ENCODE measurements at regions not wholly inside any gene's neighbourhood (a gene's known extent, or its start where the extent isn't known, plus 50 kb on each side); places are given as distances from the start of the nearest gene placed in this dataset.

GRCh38 chr16:86865851-86866662, 287.7 kb downstream of the FOXL1 start:
- peaks cover 0 to 6% (median under 1%) of the 10 kb centered on the region in 8 donors for H3K9me3 Mint-ChIP-seq
- Histone ChIP-seq H3K4me1 (ENCODE audit: insufficient read depth, low read length) (no peaks in the 10 kb centered on the region), H3K9me3 (ENCODE audit: control insufficient read depth in 1 of 2, low read length in 2 of 2) (no peaks in the 10 kb centered on the region), H3K4me3 (ENCODE audit: low read length in 2 of 2) (no peak overlapping the region), H3K27ac (ENCODE audit: low read depth, low read length) (no peak overlapping the region), H3K36me3 (ENCODE audit: insufficient read depth, low read length) (no peaks in the 10 kb centered on the region), H3K27me3 (ENCODE audit: insufficient read depth, low read length) (no peaks in the 10 kb centered on the region)
- peaks cover 2 to 3% of the 10 kb centered on the region in 2 donors for H3K27me3 Mint-ChIP-seq
- H3K27ac Mint-ChIP-seq = no peak overlapping the region
- intact Hi-C loops (cut with micrococcal nuclease) = no loop called here
- H3K4me1 Mint-ChIP-seq = no peaks in the 10 kb centered on the region
- H3K36me3 Mint-ChIP-seq = no peaks in the 10 kb centered on the region
- ChIA-PET CTCF (ENCODE audit: partially characterized antibody) (no interaction called here), POLR2A (ENCODE audit: partially characterized antibody) (no interaction called here)
- DNase-seq = no peak
- no peak overlapping the region for H3K4me3 Mint-ChIP-seq

GRCh38 chr16:86866986-86867722, 288.8 kb downstream of the FOXL1 start:
- H3K4me3 Mint-ChIP-seq = peak overlapping the region in 1 of 8 donors; percentile 1
- H3K36me3 Mint-ChIP-seq = no peaks in the 10 kb centered on the region
- no peaks in the 10 kb centered on the region for H3K4me1 Mint-ChIP-seq
- Histone ChIP-seq H3K27me3 (ENCODE audit: insufficient read depth, low read length) (no peaks in the 10 kb centered on the region), H3K36me3 (ENCODE audit: insufficient read depth, low read length) (no peaks in the 10 kb centered on the region), H3K9me3 (ENCODE audit: control insufficient read depth in 1 of 2, low read length in 2 of 2) (no peaks in the 10 kb centered on the region), H3K4me3 (ENCODE audit: low read length in 2 of 2) (no peak overlapping the region), H3K27ac (ENCODE audit: low read depth, low read length) (no peak overlapping the region), H3K4me1 (ENCODE audit: insufficient read depth, low read length) (no peaks in the 10 kb centered on the region)
- no peak for DNase-seq
- H3K9me3 Mint-ChIP-seq = peaks cover 0 to 6% (median under 1%) of the 10 kb centered on the region in 8 donors
- no peak overlapping the region for H3K27ac Mint-ChIP-seq
- CTCF ChIA-PET (ENCODE audit: partially characterized antibody) = no interaction called here
- POLR2A ChIA-PET (ENCODE audit: partially characterized antibody) = no interaction called here
- peaks cover 2 to 3% of the 10 kb centered on the region in 2 donors for H3K27me3 Mint-ChIP-seq
- intact Hi-C loops (cut with micrococcal nuclease) = no loop called here

- peaks cover 5 to 7% of the 10 kb centered on the region in 2 donors for H3K27me3 Mint-ChIP-seq
- POLR2A ChIA-PET (ENCODE audit: partially characterized antibody) = no interaction called here
- Histone ChIP-seq H3K4me3 (ENCODE audit: low read length in 2 of 2) (no peak overlapping the region), H3K36me3 (ENCODE audit: insufficient read depth, low read length) (no peaks in the 10 kb centered on the region), H3K27ac (ENCODE audit: low read depth, low read length) (no peak overlapping the region), H3K4me1 (ENCODE audit: insufficient read depth, low read length) (no peaks in the 10 kb centered on the region), H3K27me3 (ENCODE audit: insufficient read depth, low read length) (no peaks in the 10 kb centered on the region), H3K9me3 (ENCODE audit: control insufficient read depth in 1 of 2, low read length in 2 of 2) (no peaks in the 10 kb centered on the region)
- H3K4me1 Mint-ChIP-seq = no peaks in the 10 kb centered on the region
- CTCF ChIA-PET (ENCODE audit: partially characterized antibody) = no interaction called here
- no peaks in the 10 kb centered on the region for H3K36me3 Mint-ChIP-seq
- H3K9me3 Mint-ChIP-seq = peaks cover 0 to 6% (median under 1%) of the 10 kb centered on the region in 8 donors
- H3K4me3 Mint-ChIP-seq = no peak overlapping the region
- no peak overlapping the region for H3K27ac Mint-ChIP-seq
- intact Hi-C loops (cut with micrococcal nuclease) = no loop called here
- no peak for DNase-seq
Observed at GRCh38 chr16:86868070-86868469, 289.7 kb downstream of the FOXL1 start.

- Mint-ChIP-seq H3K27me3 (peaks cover 7 to 9% of the 10 kb centered on the region in 2 donors), H3K36me3 (no peaks in the 10 kb centered on the region), H3K9me3 (peaks cover 0 to 6% (median under 1%) of the 10 kb centered on the region in 8 donors), H3K4me1 (no peaks in the 10 kb centered on the region), H3K4me3 (no peak overlapping the region), H3K27ac (no peak overlapping the region)
- intact Hi-C loops (cut with micrococcal nuclease) = no loop called here
- Histone ChIP-seq H3K27me3 (ENCODE audit: insufficient read depth, low read length) (no peaks in the 10 kb centered on the region), H3K36me3 (ENCODE audit: insufficient read depth, low read length) (no peaks in the 10 kb centered on the region), H3K4me1 (ENCODE audit: insufficient read depth, low read length) (no peaks in the 10 kb centered on the region), H3K4me3 (ENCODE audit: low read length in 2 of 2) (no peak overlapping the region), H3K27ac (ENCODE audit: low read depth, low read length) (no peak overlapping the region), H3K9me3 (ENCODE audit: control insufficient read depth in 1 of 2, low read length in 2 of 2) (no peaks in the 10 kb centered on the region)
- DNase-seq = no peak
- POLR2A ChIA-PET (ENCODE audit: partially characterized antibody) = no interaction called here
- CTCF ChIA-PET (ENCODE audit: partially characterized antibody) = no interaction called here
Observed at GRCh38 chr16:86868786-86869185, 290.4 kb downstream of the FOXL1 start.

GRCh38 chr16:86869288-86870022, 291.1 kb downstream of the FOXL1 start:
- DNase-seq = no peak
- no peaks in the 10 kb centered on the region for H3K4me1 Mint-ChIP-seq
- intact Hi-C loops (cut with micrococcal nuclease) = no loop called here
- no peaks in the 10 kb centered on the region for H3K27me3 ChIP-seq (ENCODE audit: insufficient read depth, low read length)
- no peaks in the 10 kb centered on the region for H3K36me3 ChIP-seq (ENCODE audit: insufficient read depth, low read length)
- ChIA-PET POLR2A (ENCODE audit: partially characterized antibody) (no interaction called here), CTCF (ENCODE audit: partially characterized antibody) (no interaction called here)
- peaks cover 0 to 4% (median under 1%) of the 10 kb centered on the region in 8 donors for H3K9me3 Mint-ChIP-seq
- H3K9me3 ChIP-seq (ENCODE audit: control insufficient read depth in 1 of 2, low read length in 2 of 2) = no peaks in the 10 kb centered on the region
- no peaks in the 10 kb centered on the region for H3K4me1 ChIP-seq (ENCODE audit: insufficient read depth, low read length)
- no peak overlapping the region for H3K4me3 Mint-ChIP-seq
- no peaks in the 10 kb centered on the region for H3K36me3 Mint-ChIP-seq
- no peak overlapping the region for H3K27ac Mint-ChIP-seq
- H3K27ac ChIP-seq (ENCODE audit: low read depth, low read length) = no peak overlapping the region
- H3K4me3 ChIP-seq (ENCODE audit: low read length in 2 of 2) = no peak overlapping the region
- peaks cover 9 to 10% of the 10 kb centered on the region in 2 donors for H3K27me3 Mint-ChIP-seq

GRCh38 chr16:86870380-86870779, 292.0 kb downstream of the FOXL1 start:
- H3K4me3 ChIP-seq (ENCODE audit: low read length in 2 of 2) = no peak overlapping the region
- H3K9me3 ChIP-seq (ENCODE audit: control insufficient read depth in 1 of 2, low read length in 2 of 2) = no peaks in the 10 kb centered on the region
- H3K36me3 ChIP-seq (ENCODE audit: insufficient read depth, low read length) = no peaks in the 10 kb centered on the region
- peaks cover 0 to 4% (median 0%) of the 10 kb centered on the region in 8 donors for H3K9me3 Mint-ChIP-seq
- no peaks in the 10 kb centered on the region for H3K27me3 ChIP-seq (ENCODE audit: insufficient read depth, low read length)
- intact Hi-C loops (cut with micrococcal nuclease) = no loop called here
- H3K27me3 Mint-ChIP-seq = peaks cover 9% of the 10 kb centered on the region in 2 donors
- H3K4me1 ChIP-seq (ENCODE audit: insufficient read depth, low read length) = no peaks in the 10 kb centered on the region
- no peak overlapping the region for H3K27ac ChIP-seq (ENCODE audit: low read depth, low read length)
- no peaks in the 10 kb centered on the region for H3K4me1 Mint-ChIP-seq
- no peak overlapping the region for H3K4me3 Mint-ChIP-seq
- CTCF ChIA-PET (ENCODE audit: partially characterized antibody) = no interaction called here
- H3K36me3 Mint-ChIP-seq = no peaks in the 10 kb centered on the region
- no peak for DNase-seq
- H3K27ac Mint-ChIP-seq = no peak overlapping the region
- POLR2A ChIA-PET (ENCODE audit: partially characterized antibody) = no interaction called here

DNA sequence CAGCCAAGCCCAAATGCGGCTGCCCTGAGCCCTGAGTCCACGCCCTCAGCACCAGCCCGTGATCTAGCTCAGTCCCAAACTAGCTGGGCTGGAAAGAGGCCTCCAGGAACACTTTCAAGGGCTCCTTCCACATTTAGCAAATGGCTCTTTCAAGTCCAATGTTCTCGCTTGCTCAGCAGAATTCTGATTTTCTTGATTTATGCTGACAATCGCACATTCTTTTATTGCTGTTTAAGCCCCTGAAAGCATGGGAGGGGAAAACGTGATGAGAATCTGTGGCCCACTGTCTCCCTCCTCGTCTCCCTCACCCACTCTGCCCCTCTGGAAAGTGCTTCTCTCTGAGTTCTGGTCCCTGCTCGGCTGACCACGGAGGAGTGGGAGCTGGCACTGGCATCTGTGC, 293.8 kb downstream of the FOXL1 start:
- peaks cover 11 to 16% of the 10 kb centered on the region in 2 donors for H3K27me3 Mint-ChIP-seq
- H3K9me3 Mint-ChIP-seq = peaks cover 0 to 6% (median 0%) of the 10 kb centered on the region in 8 donors
- no peak overlapping the region for H3K27ac ChIP-seq (ENCODE audit: low read depth, low read length)
- peak overlapping the region in 1 of 7 donors; percentile 42 for H3K27ac Mint-ChIP-seq
- H3K36me3 Mint-ChIP-seq = no peaks in the 10 kb centered on the region
- POLR2A ChIA-PET (ENCODE audit: partially characterized antibody) = no interaction called here
- no peaks in the 10 kb centered on the region for H3K27me3 ChIP-seq (ENCODE audit: insufficient read depth, low read length)
- H3K4me3 Mint-ChIP-seq = no peak overlapping the region
- DNase-seq = no peak
- CTCF ChIA-PET (ENCODE audit: partially characterized antibody) = no interaction called here
- H3K4me1 Mint-ChIP-seq = no peaks in the 10 kb centered on the region
- H3K9me3 ChIP-seq (ENCODE audit: control insufficient read depth in 1 of 2, low read length in 2 of 2) = no peaks in the 10 kb centered on the region
- intact Hi-C loops (cut with micrococcal nuclease) = no loop called here
- no peaks in the 10 kb centered on the region for H3K36me3 ChIP-seq (ENCODE audit: insufficient read depth, low read length)
- no peak overlapping the region for H3K4me3 ChIP-seq (ENCODE audit: low read length in 2 of 2)
- no peaks in the 10 kb centered on the region for H3K4me1 ChIP-seq (ENCODE audit: insufficient read depth, low read length)

All from CD4-positive, alpha-beta memory T cell (primary cell).